ENCODE measurements at regions not wholly inside any gene's neighbourhood (a gene's known extent, or its start where the extent isn't known, plus 50 kb on each side); places are given as distances from the start of the nearest gene placed in this dataset.

DNA sequence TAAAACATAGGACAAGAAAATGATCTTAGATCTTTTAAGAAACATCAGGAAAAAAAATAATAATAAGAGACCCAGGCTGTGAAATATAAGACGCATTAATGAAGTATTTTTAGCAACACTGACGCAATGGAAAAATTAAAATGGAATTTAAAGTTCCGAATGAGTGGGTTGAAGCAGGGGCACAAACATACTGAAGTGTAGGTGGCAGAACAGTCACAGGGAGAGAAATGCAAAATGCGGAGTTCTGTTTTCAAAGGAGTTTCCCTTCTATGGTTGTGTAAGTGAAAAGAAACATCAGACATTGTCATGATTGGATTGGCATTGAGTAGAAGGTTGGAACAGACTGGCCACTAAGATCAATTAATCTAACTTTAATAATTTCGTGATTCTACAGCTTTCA lies 159.8 kb downstream of the CYSLTR2 start:
- WGBS, 5 donors: 76 to 91% (median 90%) methylated on average over 5 of the region's 5 CpGs

GRCh38 chr13:48816700-48817099 lies 159.0 kb upstream of the FNDC3A start:
- TF ChIP-seq EP300 (IDR thresholded peaks at IDR 0.05): no peak
- no peak for TF ChIP-seq POLR2AphosphoS5 (IDR thresholded peaks at IDR 0.05)
- no peak for TF ChIP-seq POLR2A (IDR thresholded peaks at IDR 0.05)
- TF ChIP-seq, protein P1, sequence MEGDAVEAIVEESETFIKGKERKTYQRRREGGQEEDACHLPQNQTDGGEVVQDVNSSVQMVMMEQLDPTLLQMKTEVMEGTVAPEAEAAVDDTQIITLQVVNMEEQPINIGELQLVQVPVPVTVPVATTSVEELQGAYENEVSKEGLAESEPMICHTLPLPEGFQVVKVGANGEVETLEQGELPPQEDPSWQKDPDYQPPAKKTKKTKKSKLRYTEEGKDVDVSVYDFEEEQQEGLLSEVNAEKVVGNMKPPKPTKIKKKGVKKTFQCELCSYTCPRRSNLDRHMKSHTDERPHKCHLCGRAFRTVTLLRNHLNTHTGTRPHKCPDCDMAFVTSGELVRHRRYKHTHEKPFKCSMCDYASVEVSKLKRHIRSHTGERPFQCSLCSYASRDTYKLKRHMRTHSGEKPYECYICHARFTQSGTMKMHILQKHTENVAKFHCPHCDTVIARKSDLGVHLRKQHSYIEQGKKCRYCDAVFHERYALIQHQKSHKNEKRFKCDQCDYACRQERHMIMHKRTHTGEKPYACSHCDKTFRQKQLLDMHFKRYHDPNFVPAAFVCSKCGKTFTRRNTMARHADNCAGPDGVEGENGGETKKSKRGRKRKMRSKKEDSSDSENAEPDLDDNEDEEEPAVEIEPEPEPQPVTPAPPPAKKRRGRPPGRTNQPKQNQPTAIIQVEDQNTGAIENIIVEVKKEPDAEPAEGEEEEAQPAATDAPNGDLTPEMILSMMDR (IDR thresholded peaks at IDR 0.05): no peak
- WGBS, 5 donors: 57 to 78% (median 70%) methylated on average over 2 of the region's 2 CpGs
- Histone ChIP-seq H3K9me3 (no peaks in the 10 kb centered on the region), H3K4me3 (no peak overlapping the region), H3K36me3 (no peaks in the 10 kb centered on the region), H3K4me1 (peaks cover 0 to 25% (median 15%) of the 10 kb centered on the region in 4 donors), H3K27me3 (no peaks in the 10 kb centered on the region), H3K27ac (no peak overlapping the region)
- intact Hi-C loops (cut with DNase I; ENCODE audit: low total_unique reads): no loop called here
- no peak for DNase-seq

More for the DNA sequence above, 159.8 kb downstream of the CYSLTR2 start:
- no peaks in the 10 kb centered on the region for H3K9me3 ChIP-seq
- H3K4me3 ChIP-seq: no peak overlapping the region
- intact Hi-C loops (cut with DNase I; ENCODE audit: low total_unique reads): no loop called here
- H3K27ac ChIP-seq: no peak overlapping the region
- peaks cover 0 to 17% (median 11%) of the 10 kb centered on the region in 4 donors for H3K4me1 ChIP-seq
- no peak for DNase-seq
- H3K36me3 ChIP-seq: no peaks in the 10 kb centered on the region
- TF ChIP-seq POLR2A (IDR thresholded peaks at IDR 0.05) (no peak), POLR2AphosphoS5 (IDR thresholded peaks at IDR 0.05) (no peak), EP300 (IDR thresholded peaks at IDR 0.05) (no peak)
- TF ChIP-seq, protein P1 (IDR thresholded peaks at IDR 0.05): no peak
- H3K27me3 ChIP-seq: no peaks in the 10 kb centered on the region

DNA sequence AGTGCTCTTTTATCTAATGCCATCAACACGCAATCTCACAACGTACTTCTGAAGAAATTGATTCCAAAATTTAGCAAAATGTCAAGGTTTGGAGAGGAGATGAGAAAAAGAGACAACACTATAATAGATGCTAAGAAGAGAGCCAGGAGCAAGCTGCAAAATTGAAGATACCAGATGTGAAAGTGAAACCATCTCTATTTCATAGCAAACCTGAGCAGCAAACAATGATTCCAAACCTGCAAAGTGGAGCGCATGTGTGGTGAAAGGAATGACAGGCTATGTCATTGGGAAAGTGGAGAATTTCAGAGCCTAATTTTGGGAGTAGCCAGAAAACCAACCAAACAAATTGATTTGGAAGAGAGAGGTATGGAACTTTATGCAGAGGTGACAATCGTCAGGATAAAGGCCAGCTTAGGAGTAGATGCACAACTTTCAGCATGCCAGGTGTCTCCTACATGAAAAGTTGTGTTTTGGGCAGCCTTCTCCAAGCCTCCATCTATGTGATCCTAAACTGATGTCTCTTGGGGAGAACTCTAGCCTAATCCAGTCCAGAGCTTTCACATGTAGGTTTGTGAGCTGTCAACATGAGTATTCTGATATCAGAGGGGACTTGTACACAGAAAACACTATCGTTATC lies 158.4 kb upstream of the FNDC3A start:
- no peak overlapping the region for H3K4me3 ChIP-seq
- intact Hi-C loops (cut with DNase I; ENCODE audit: low total_unique reads): no loop called here

GRCh38 chr13:48818495-48819356 lies 157.0 kb upstream of the FNDC3A start:
- Histone ChIP-seq H3K27me3 (no peaks in the 10 kb centered on the region), H3K36me3 (no peaks in the 10 kb centered on the region), H3K4me3 (no peak overlapping the region), H3K4me1 (peaks cover 0 to 25% (median 15%) of the 10 kb centered on the region in 4 donors), H3K27ac (peak overlapping the region in 2 of 5 donors; percentile 45 to 53), H3K9me3 (no peaks in the 10 kb centered on the region)
- WGBS, 5 donors: 73 to 81% (median 78%) methylated on average over 3 of the region's 3 CpGs
- TF ChIP-seq, protein P1 (IDR thresholded peaks at IDR 0.05): no peak
- peak in 1 of 3 donors; percentile 55 for TF ChIP-seq POLR2AphosphoS5 (IDR thresholded peaks at IDR 0.05)
- DNase-seq: peak in 1 of 2 donors; percentile 13
- intact Hi-C loops (cut with DNase I; ENCODE audit: low total_unique reads): no loop called here

More for the DNA sequence above, 158.4 kb upstream of the FNDC3A start:
- TF ChIP-seq EP300 (IDR thresholded peaks at IDR 0.05) (no peak), POLR2AphosphoS5 (IDR thresholded peaks at IDR 0.05) (no peak), POLR2A (IDR thresholded peaks at IDR 0.05) (no peak)
- TF ChIP-seq, protein P1 (IDR thresholded peaks at IDR 0.05): no peak
- H3K9me3 ChIP-seq: no peaks in the 10 kb centered on the region
- no peaks in the 10 kb centered on the region for H3K36me3 ChIP-seq
- H3K4me1 ChIP-seq: peaks cover 0 to 25% (median 15%) of the 10 kb centered on the region in 4 donors
- WGBS, 5 donors: 63 to 72% (median 67%) methylated on average over 5 of the region's 5 CpGs
- no peaks in the 10 kb centered on the region for H3K27me3 ChIP-seq
- peak in 1 of 2 donors; percentile 12 for DNase-seq
- peak overlapping the region in 1 of 5 donors; percentile 14 for H3K27ac ChIP-seq
